ENCODE measurements at regions not wholly inside any gene's neighbourhood (a gene's known extent, or its start where the extent isn't known, plus 50 kb on each side); places are given as distances from the start of the nearest gene placed in this dataset.

GRCh38 chr18:29459972-29460371 lies 1283.0 kb upstream of the CDH2 start:
- Histone ChIP-seq H3K4me3 (replicated peaks in 1 of 3; ENCODE audit: insufficient read depth in 1 of 3, low read depth in 2 of 3, low read length in 3 of 3) (no peak overlapping the region), H3K27me3 (ENCODE audit: control insufficient read depth in 1 of 2, insufficient read depth in 2 of 2, low read length in 2 of 2) (no peaks in the 10 kb centered on the region), H3K4me2 (ENCODE audit: low read depth, low read length) (no peak overlapping the region), H2AFZ (ENCODE audit: low read length) (no peak overlapping the region), H3K27ac (ENCODE audit: extremely low read length, insufficient read depth, low read length) (no peak overlapping the region), H3K9me3 (ENCODE audit: low read length) (no peaks in the 10 kb centered on the region), H3K79me2 (ENCODE audit: insufficient read depth, low read length) (no peaks in the 10 kb centered on the region), H3K4me1 (ENCODE audit: insufficient read depth, low read length) (no peaks in the 10 kb centered on the region), H3K9ac (ENCODE audit: insufficient read depth, low read depth, low read length) (no peak overlapping the region), H4K20me1 (ENCODE audit: insufficient read depth, low read length) (no peaks in the 10 kb centered on the region), H3K36me3 (replicated peaks in 1 of 2; ENCODE audit: control insufficient read depth in 1 of 2, insufficient read depth in 2 of 2, low read length in 2 of 2) (no peaks in the 10 kb centered on the region)
- in situ Hi-C loops (cut with HindIII; ENCODE audit: extremely low pct_ligation_motif_present, low pct_unique_long_range_greater_than_20kb), result no loop called here
- FAIRE-seq (no peak), ATAC-seq (no peak), DNase-seq (ENCODE audit: low spot score) (no peak)
- BruUV-seq (replicated peaks), result no TSS peak
- no peak for TF ChIP-seq ZNF251 (CRISPR knock-in tag; IDR thresholded peaks at IDR 0.05)
- TF ChIP-seq ZNF574 (CRISPR knock-in tag; IDR thresholded peaks at IDR 0.05), result no peak
- TF ChIP-seq TBX3 (IDR thresholded peaks at IDR 0.05; ENCODE audit: borderline replicate concordance), result no peak
- TF ChIP-seq ZNF768 (CRISPR knock-in tag; IDR thresholded peaks at IDR 0.05), result no peak
- TF ChIP-seq ZNF557 (CRISPR knock-in tag; IDR thresholded peaks at IDR 0.05), result no peak
- TF ChIP-seq ATF6 (CRISPR knock-in tag; conservative IDR thresholded peaks at IDR 0.05), result no peak
- no peak for TF ChIP-seq ZNF333 (CRISPR knock-in tag; IDR thresholded peaks at IDR 0.05; ENCODE audit: borderline replicate concordance)
- TF ChIP-seq ZNF75D (CRISPR knock-in tag; IDR thresholded peaks at IDR 0.05; ENCODE audit: borderline replicate concordance), result no peak
- no peak for TF ChIP-seq ONECUT2 (CRISPR knock-in tag; IDR thresholded peaks at IDR 0.05)
- no peak for TF ChIP-seq MAF1 (CRISPR knock-in tag; IDR thresholded peaks at IDR 0.05; ENCODE audit: borderline replicate concordance)
- no peak for TF ChIP-seq ZBTB49 (CRISPR knock-in tag; IDR thresholded peaks at IDR 0.05; ENCODE audit: borderline replicate concordance)
- no peak for TF ChIP-seq HNRNPLL (IDR thresholded peaks at IDR 0.05; ENCODE audit: low read depth, low read length, poor library complexity, severe bottlenecking)
- TF ChIP-seq ZNF460 (CRISPR knock-in tag; IDR thresholded peaks at IDR 0.05; ENCODE audit: borderline replicate concordance), result no peak
- CTCF ChIA-PET (ENCODE audit: low intra/inter-chr PET ratio, low total read pairs), result no interaction called here
- intact Hi-C loops (cut with micrococcal nuclease; ENCODE audit: unreplicated experiment), result no loop called here
- POLR2A ChIA-PET, result no interaction called here
